SK-N-SH (cell line): ENCODE measurements at regions not wholly inside any gene's neighbourhood (a gene's known extent, or its start where the extent isn't known, plus 50 kb on each side); places are given as distances from the start of the nearest gene placed in this dataset.

Source experiments
- EP300 ChIP-seq, 2 experiments: IDR thresholded peaks; 2 replicates each; pipeline versions ENCODE4 v1.4.0 to v1.6.1; 2012; ENCODE audit warnings: borderline replicate concordance in 1 of 2, low read depth in 1 of 2, low read length in 1 of 2
- RAD21 ChIP-seq: IDR thresholded peaks from 2 replicates; pipeline ENCODE4 v1.6.1; 2012; ENCODE audit warnings: mild to moderate bottlenecking, low read length
- RFX5 ChIP-seq: IDR thresholded peaks from 2 replicates; pipeline ENCODE4 v1.6.1; 2012; ENCODE audit warnings: mild to moderate bottlenecking, improper control_type of control experiment, low read length
- SIN3A ChIP-seq: IDR thresholded peaks from 2 replicates; pipeline ENCODE4 v1.6.1; 2012; ENCODE audit warnings: low read depth, mild to moderate bottlenecking, low read length, moderate library complexity, borderline replicate concordance
- TEAD4 ChIP-seq: IDR thresholded peaks from 2 replicates; pipeline ENCODE4 v1.4.0; 2012; ENCODE audit warnings: mild to moderate bottlenecking, borderline replicate concordance; ENCODE audit not compliant: insufficient read depth
- TF ChIP-seq, protein P1 (sequence below): fragments of 200-600 bp; sonication (generic); IDR thresholded peaks from 2 replicates; pipeline ENCODE4 v1.6.1; 2017; ENCODE audit warnings: antibody characterized with exemption, mild to moderate bottlenecking, moderate library complexity
- TF ChIP-seq, protein P2 (sequence below): IDR thresholded peaks from 2 replicates; pipeline ENCODE4 v1.6.1; 2012; ENCODE audit warnings: mild to moderate bottlenecking, low read depth, low read length, moderate library complexity

DNA sequence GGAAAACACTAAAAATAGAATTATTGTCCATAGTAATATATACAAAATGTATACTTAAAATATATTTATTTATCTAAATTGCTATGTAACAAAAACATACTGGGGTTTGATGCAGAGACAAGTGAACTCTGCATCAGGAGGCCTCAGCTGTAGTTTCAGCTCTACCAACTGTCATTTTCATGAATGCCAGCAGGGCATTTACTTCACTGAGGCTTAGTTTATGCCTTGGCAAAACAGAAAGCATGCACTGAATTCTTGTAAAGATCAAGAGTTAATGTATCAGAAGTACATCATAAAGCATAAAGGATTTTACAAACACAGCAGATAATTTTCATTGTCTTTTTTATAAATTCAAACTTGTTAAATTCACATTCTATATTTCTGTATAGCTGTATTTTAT lies 577.0 kb downstream of the C4orf33 start:
- TF ChIP-seq, protein P1, sequence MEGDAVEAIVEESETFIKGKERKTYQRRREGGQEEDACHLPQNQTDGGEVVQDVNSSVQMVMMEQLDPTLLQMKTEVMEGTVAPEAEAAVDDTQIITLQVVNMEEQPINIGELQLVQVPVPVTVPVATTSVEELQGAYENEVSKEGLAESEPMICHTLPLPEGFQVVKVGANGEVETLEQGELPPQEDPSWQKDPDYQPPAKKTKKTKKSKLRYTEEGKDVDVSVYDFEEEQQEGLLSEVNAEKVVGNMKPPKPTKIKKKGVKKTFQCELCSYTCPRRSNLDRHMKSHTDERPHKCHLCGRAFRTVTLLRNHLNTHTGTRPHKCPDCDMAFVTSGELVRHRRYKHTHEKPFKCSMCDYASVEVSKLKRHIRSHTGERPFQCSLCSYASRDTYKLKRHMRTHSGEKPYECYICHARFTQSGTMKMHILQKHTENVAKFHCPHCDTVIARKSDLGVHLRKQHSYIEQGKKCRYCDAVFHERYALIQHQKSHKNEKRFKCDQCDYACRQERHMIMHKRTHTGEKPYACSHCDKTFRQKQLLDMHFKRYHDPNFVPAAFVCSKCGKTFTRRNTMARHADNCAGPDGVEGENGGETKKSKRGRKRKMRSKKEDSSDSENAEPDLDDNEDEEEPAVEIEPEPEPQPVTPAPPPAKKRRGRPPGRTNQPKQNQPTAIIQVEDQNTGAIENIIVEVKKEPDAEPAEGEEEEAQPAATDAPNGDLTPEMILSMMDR: no peak
- TF ChIP-seq SIN3A: no peak
- TF ChIP-seq EP300 (IDR thresholded peaks at IDR 0.05; ENCODE audit: borderline replicate concordance in 1 of 2, low read depth in 1 of 2, low read length in 1 of 2): no peak
- no peak for TF ChIP-seq RAD21
- TF ChIP-seq, protein P2, sequence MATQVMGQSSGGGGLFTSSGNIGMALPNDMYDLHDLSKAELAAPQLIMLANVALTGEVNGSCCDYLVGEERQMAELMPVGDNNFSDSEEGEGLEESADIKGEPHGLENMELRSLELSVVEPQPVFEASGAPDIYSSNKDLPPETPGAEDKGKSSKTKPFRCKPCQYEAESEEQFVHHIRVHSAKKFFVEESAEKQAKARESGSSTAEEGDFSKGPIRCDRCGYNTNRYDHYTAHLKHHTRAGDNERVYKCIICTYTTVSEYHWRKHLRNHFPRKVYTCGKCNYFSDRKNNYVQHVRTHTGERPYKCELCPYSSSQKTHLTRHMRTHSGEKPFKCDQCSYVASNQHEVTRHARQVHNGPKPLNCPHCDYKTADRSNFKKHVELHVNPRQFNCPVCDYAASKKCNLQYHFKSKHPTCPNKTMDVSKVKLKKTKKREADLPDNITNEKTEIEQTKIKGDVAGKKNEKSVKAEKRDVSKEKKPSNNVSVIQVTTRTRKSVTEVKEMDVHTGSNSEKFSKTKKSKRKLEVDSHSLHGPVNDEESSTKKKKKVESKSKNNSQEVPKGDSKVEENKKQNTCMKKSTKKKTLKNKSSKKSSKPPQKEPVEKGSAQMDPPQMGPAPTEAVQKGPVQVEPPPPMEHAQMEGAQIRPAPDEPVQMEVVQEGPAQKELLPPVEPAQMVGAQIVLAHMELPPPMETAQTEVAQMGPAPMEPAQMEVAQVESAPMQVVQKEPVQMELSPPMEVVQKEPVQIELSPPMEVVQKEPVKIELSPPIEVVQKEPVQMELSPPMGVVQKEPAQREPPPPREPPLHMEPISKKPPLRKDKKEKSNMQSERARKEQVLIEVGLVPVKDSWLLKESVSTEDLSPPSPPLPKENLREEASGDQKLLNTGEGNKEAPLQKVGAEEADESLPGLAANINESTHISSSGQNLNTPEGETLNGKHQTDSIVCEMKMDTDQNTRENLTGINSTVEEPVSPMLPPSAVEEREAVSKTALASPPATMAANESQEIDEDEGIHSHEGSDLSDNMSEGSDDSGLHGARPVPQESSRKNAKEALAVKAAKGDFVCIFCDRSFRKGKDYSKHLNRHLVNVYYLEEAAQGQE: no peak
- TF ChIP-seq TEAD4: no peak
- TF ChIP-seq RFX5: no peak
